Activated T-helper 2 cell treated with anti-CD3 and anti-CD28 coated beads, Interferon-gamma antibody, Interleukin-2, Interleukin-4, amounts not matched to agents 10 μg/mL and 5 μg/mL and 100 μg/mL, durations not matched to agents 14 hours and 24 hours and 36 hours (primary cell): ENCODE measurements at regions not wholly inside any gene's neighbourhood (a gene's known extent, or its start where the extent isn't known, plus 50 kb on each side); places are given as distances from the start of the nearest gene placed in this dataset.

Experiments
- DNase-seq: peaks from one replicate; pipeline ENCODE4 v3.0.0; 2021; ENCODE audit warnings: low spot score
- H3K27ac Mint-ChIP-seq: one replicate; pipeline ENCODE4 v1.8.0; 2021; ENCODE audit warnings: mixed read lengths
- H3K27me3 Mint-ChIP-seq: one replicate; pipeline ENCODE4 v1.8.0; 2021; ENCODE audit warnings: low read depth, mixed read lengths
- H3K36me3 Mint-ChIP-seq: one replicate; pipeline ENCODE4 v1.8.0; 2021; ENCODE audit warnings: low read depth, mixed read lengths
- H3K4me1 Mint-ChIP-seq: one replicate; pipeline ENCODE4 v1.8.0; 2021; ENCODE audit warnings: low read depth, mixed read lengths
- H3K4me3 Mint-ChIP-seq: one replicate; pipeline ENCODE4 v1.8.0; 2021; ENCODE audit warnings: low read depth, mild to moderate bottlenecking, moderate library complexity, mixed read lengths
- H3K9me3 Mint-ChIP-seq: one replicate; pipeline ENCODE4 v1.8.0; 2021; ENCODE audit warnings: mixed read lengths
- intact Hi-C: fragments of 100-400 bp; cut with micrococcal nuclease; formaldehyde crosslinking; loops from one replicate; pipeline ENCODE4 v1.15.1; 2023

DNA sequence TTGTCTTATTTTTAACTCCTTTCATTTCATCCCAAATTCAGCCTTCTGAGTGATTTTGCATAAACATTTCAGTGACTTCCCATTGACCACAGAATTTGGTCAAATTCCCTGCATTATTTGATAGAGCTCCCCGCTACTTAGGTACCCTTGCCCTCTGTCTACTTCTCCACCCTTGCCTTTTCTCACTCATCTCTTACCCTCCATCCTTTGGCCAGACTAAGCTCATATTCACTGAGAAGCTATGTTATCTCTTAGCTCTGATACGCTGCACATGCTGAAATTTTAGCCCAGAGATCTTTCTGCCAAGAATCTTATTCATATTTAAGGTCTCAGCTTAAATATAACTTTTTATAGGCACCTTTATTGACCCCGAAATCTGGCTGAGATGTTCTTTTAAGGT lies 1031.9 kb downstream of the ADGRL3 start:
- Mint-ChIP-seq H3K27me3 (no peaks in the 10 kb centered on the region), H3K27ac (no peak overlapping the region), H3K4me1 (no peaks in the 10 kb centered on the region), H3K9me3 (peaks cover 19% of the 10 kb centered on the region), H3K36me3 (no peaks in the 10 kb centered on the region), H3K4me3 (no peak overlapping the region)
- intact Hi-C loops: no loop called here
- no peak for DNase-seq

- no peak overlapping the region for H3K4me3 Mint-ChIP-seq
- intact Hi-C loops: no loop called here
- H3K36me3 Mint-ChIP-seq: no peaks in the 10 kb centered on the region
- DNase-seq: no peak
- H3K27ac Mint-ChIP-seq: no peak overlapping the region
- peaks cover 27% of the 10 kb centered on the region for H3K9me3 Mint-ChIP-seq
- H3K27me3 Mint-ChIP-seq: no peaks in the 10 kb centered on the region
- H3K4me1 Mint-ChIP-seq: no peaks in the 10 kb centered on the region
These were observed 1026.0 kb downstream of the ADGRL3 start for GRCh38 chr4:62226082-62226481.

- intact Hi-C loops: no loop called here
- Mint-ChIP-seq H3K4me3 (no peak overlapping the region), H3K9me3 (peaks cover 31% of the 10 kb centered on the region), H3K36me3 (no peaks in the 10 kb centered on the region), H3K27me3 (no peaks in the 10 kb centered on the region), H3K4me1 (no peaks in the 10 kb centered on the region), H3K27ac (no peak overlapping the region)
- no peak for DNase-seq
These were observed 1022.0 kb downstream of the ADGRL3 start for GRCh38 chr4:62222121-62222520.

GRCh38 chr4:62210486-62210885 lies 1010.4 kb downstream of the ADGRL3 start:
- Mint-ChIP-seq H3K4me1 (no peaks in the 10 kb centered on the region), H3K36me3 (no peaks in the 10 kb centered on the region), H3K9me3 (peaks cover 10% of the 10 kb centered on the region), H3K27ac (no peak overlapping the region), H3K27me3 (no peaks in the 10 kb centered on the region), H3K4me3 (no peak overlapping the region)
- intact Hi-C loops: no loop called here
- no peak for DNase-seq

- no peaks in the 10 kb centered on the region for H3K27me3 Mint-ChIP-seq
- H3K4me1 Mint-ChIP-seq: no peaks in the 10 kb centered on the region
- no peaks in the 10 kb centered on the region for H3K36me3 Mint-ChIP-seq
- H3K27ac Mint-ChIP-seq: no peak overlapping the region
- no peak for DNase-seq
- H3K4me3 Mint-ChIP-seq: no peak overlapping the region
- intact Hi-C loops: no loop called here
- H3K9me3 Mint-ChIP-seq: peaks cover 8% of the 10 kb centered on the region
These were observed 1009.8 kb downstream of the ADGRL3 start for GRCh38 chr4:62209757-62210485.

DNA sequence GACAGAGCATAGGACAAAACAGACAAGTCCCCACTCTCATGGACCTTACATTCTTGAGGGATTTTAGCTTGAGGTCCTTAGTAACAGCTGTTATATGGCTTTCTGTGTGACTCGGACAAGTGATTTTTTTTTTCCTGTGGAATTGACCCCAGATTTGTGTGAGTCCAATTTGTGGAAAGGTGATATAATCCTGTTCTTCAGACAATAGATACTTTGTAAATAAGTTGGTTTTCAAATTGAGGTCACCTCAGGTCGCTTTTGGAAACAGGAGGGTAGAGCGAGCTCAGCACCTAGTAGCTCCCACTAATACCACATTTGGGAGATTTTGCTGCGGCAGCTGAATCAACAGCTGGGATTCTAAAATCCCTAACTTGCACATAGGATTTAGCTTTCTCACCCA lies 1008.8 kb downstream of the ADGRL3 start:
- no peak for DNase-seq
- Mint-ChIP-seq H3K4me3 (no peak overlapping the region), H3K9me3 (peaks cover 5% of the 10 kb centered on the region), H3K27me3 (no peaks in the 10 kb centered on the region), H3K36me3 (no peaks in the 10 kb centered on the region), H3K27ac (no peak overlapping the region), H3K4me1 (no peaks in the 10 kb centered on the region)
- intact Hi-C loops: no loop called here

DNA sequence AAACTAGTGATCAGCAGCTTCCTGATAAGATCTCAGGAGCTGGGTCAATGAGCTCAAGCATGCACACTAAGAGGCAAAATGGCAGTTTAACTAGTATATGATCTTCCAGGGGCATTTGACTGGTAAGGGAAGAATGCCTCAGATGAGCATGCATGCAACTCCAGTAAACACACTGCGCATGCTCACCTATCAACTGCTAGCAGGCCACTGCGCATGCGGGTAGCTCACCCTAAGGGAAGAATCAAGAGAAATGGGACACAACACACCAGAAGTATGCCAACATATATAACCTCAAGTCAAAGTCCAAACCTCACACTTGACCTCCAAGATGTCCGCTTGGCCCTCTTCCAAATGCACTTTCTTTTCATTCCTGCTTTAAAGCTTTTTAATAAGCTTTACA lies 1004.0 kb downstream of the ADGRL3 start:
- no peak overlapping the region for H3K4me3 Mint-ChIP-seq

DNA sequence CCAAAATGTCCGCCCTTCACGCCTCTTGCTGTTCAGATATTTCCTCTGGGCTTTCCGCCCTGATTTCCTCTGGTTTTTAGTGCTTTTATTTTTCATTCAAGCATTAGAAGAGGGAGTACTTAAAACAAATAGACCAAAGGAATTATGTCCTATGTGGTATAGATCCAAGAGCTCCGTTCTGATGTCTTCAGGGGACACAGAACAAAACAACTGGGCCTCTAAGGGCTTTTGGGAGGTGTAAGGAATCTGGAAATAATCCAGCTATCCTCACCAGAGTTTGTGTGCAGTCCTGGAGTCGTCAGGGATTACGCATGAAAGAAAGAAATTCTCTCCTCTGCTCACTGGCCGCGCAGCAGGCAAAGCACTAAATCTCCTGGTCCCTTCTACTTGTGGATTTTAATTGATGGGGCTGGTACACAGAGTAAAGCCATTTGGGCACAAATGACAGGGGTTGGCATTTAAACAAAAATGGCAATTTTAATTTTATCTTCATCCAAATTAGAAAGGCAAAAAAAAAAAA lies 999.2 kb downstream of the ADGRL3 start:
- intact Hi-C loops: no loop called here
- no peak overlapping the region for H3K4me3 Mint-ChIP-seq
- no peaks in the 10 kb centered on the region for H3K27me3 Mint-ChIP-seq
- H3K27ac Mint-ChIP-seq: no peak overlapping the region
- H3K9me3 Mint-ChIP-seq: peaks cover 27% of the 10 kb centered on the region
- no peak for DNase-seq
- no peaks in the 10 kb centered on the region for H3K4me1 Mint-ChIP-seq
- H3K36me3 Mint-ChIP-seq: no peaks in the 10 kb centered on the region

More for the DNA sequence above, 1004.0 kb downstream of the ADGRL3 start:
- Mint-ChIP-seq H3K27ac (no peak overlapping the region), H3K4me1 (no peaks in the 10 kb centered on the region), H3K36me3 (no peaks in the 10 kb centered on the region), H3K27me3 (no peaks in the 10 kb centered on the region), H3K9me3 (peaks cover 18% of the 10 kb centered on the region)
- no peak for DNase-seq
- intact Hi-C loops: no loop called here

GRCh38 chr4:62196338-62196737 lies 996.2 kb downstream of the ADGRL3 start:
- no peaks in the 10 kb centered on the region for H3K36me3 Mint-ChIP-seq
- H3K9me3 Mint-ChIP-seq: peaks cover 21% of the 10 kb centered on the region
- no peaks in the 10 kb centered on the region for H3K4me1 Mint-ChIP-seq
- intact Hi-C loops: no loop called here
- no peak overlapping the region for H3K27ac Mint-ChIP-seq
- no peak overlapping the region for H3K4me3 Mint-ChIP-seq
- DNase-seq: no peak
- no peaks in the 10 kb centered on the region for H3K27me3 Mint-ChIP-seq

GRCh38 chr4:62194342-62194741 lies 994.2 kb downstream of the ADGRL3 start:
- H3K36me3 Mint-ChIP-seq: no peaks in the 10 kb centered on the region
- no peaks in the 10 kb centered on the region for H3K27me3 Mint-ChIP-seq
- intact Hi-C loops: no loop called here
- no peak overlapping the region for H3K27ac Mint-ChIP-seq
- H3K9me3 Mint-ChIP-seq: peaks cover 25% of the 10 kb centered on the region
- no peaks in the 10 kb centered on the region for H3K4me1 Mint-ChIP-seq
- H3K4me3 Mint-ChIP-seq: no peak overlapping the region
- DNase-seq: no peak

DNA sequence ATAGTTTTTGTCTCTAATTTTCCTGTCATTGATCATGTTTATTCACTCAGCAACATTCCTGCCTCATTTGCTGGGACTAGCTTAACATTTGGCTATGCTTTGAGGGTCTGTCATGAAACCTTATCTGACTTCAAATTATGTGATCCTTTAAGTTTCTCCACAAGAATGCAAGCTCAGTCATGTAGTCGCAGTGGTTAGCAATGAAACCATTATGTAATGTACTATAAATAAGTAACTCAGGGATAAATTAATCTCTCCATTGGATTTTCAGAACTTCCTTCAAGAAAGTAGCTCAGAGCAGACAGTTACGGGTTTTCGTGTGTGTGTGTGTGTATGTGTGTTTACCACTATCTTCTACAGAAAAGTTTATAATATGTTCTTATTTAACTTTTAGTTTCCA lies 993.6 kb downstream of the ADGRL3 start:
- intact Hi-C loops: no loop called here
- DNase-seq: no peak
- H3K9me3 Mint-ChIP-seq: peaks cover 22% of the 10 kb centered on the region
- no peak overlapping the region for H3K27ac Mint-ChIP-seq
- H3K4me1 Mint-ChIP-seq: no peaks in the 10 kb centered on the region
- H3K27me3 Mint-ChIP-seq: no peaks in the 10 kb centered on the region
- no peaks in the 10 kb centered on the region for H3K36me3 Mint-ChIP-seq
- H3K4me3 Mint-ChIP-seq: no peak overlapping the region

DNA sequence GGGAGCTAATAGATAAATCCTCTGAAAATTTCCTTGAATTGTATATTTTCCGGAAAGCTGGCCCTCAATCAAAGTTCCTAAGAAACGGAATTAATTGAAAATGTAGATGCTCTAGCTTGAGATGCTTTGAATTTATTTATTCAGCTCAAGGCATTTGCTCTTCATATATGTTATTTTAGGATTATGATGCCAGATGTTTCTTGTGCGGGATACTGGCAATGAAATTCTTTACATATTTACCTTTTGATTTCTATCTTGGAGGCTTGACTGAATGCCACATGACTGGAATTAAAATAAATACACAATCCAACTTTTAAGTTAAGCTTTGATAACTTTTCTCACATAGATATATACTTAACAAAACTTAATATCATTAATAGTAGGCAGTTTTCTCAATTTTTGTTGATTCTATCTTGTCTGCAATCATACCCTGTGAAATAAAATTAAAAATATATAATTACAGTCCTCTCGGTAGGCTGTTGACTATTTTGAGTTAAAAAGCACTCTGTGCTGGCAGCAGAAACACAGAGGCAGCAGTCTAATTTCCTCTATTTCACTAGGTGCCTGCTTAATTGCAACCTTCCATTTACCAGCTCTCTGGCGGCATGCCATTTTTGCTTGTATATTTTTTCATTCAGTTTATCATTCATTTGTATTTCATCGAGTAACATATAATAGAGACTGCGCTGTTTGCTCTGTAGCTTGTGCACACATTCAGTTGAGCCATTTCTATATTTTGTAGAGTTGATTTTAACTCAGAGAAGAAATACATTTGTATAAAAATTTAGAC lies 991.5 kb downstream of the ADGRL3 start:
- no peaks in the 10 kb centered on the region for H3K36me3 Mint-ChIP-seq
- no peak for DNase-seq
- H3K27me3 Mint-ChIP-seq: no peaks in the 10 kb centered on the region
- H3K4me1 Mint-ChIP-seq: no peaks in the 10 kb centered on the region
- peaks cover 33% of the 10 kb centered on the region for H3K9me3 Mint-ChIP-seq
- intact Hi-C loops: no loop called here
- no peak overlapping the region for H3K4me3 Mint-ChIP-seq
- H3K27ac Mint-ChIP-seq: no peak overlapping the region

- H3K4me3 Mint-ChIP-seq: no peak overlapping the region
- DNase-seq: no peak
- no peaks in the 10 kb centered on the region for H3K4me1 Mint-ChIP-seq
- H3K9me3 Mint-ChIP-seq: peaks cover 18% of the 10 kb centered on the region
- no peaks in the 10 kb centered on the region for H3K27me3 Mint-ChIP-seq
- H3K36me3 Mint-ChIP-seq: no peaks in the 10 kb centered on the region
- no peak overlapping the region for H3K27ac Mint-ChIP-seq
- intact Hi-C loops: no loop called here
These were observed 970.1 kb downstream of the ADGRL3 start for GRCh38 chr4:62170235-62170634.
